Body of pancreas (tissue), 4 donors: ENCODE measurements at regions not wholly inside any gene's neighbourhood (a gene's known extent, or its start where the extent isn't known, plus 50 kb on each side); places are given as distances from the start of the nearest gene placed in this dataset.

Experiments
- ATAC-seq: fragments of 150-250 bp; one replicate; pipeline ENCODE4 v1.9.1; 2016
- DNase-seq, 4 donors: peaks; one replicate each; pipeline ENCODE4 v3.0.0-alpha.2; 2019
- H3K27ac ChIP-seq, 4 donors: fragments of 200-600 bp; sonication (generic); 1 replicate in 3 of 4; 2 replicates in 1 of 4; pipeline versions ENCODE4 v1.5.1 to v1.6.1; 2016 to 2019; ENCODE audit warnings: mild to moderate bottlenecking in 1 of 4, mixed read lengths in 1 of 4, moderate library complexity in 1 of 4
- H3K27me3 ChIP-seq, 2 donors: fragments of 200-600 bp; sonication (generic); one replicate each; pipeline ENCODE4 v1.6.0; 2016; ENCODE audit warnings: mild to moderate bottlenecking in 1 of 2
- H3K36me3 ChIP-seq, 2 donors: fragments of 200-600 bp; sonication (generic); replicated peaks in 1 of 2; 2 replicates each; pipeline ENCODE4 v1.5.1; 2016; ENCODE audit warnings: low read depth in 2 of 2; ENCODE audit not compliant: insufficient read depth in 1 of 2
- H3K4me1 ChIP-seq: fragments of 200-600 bp; sonication (generic); one replicate; pipeline ENCODE4 v1.6.0; 2016
- H3K4me3 ChIP-seq, 2 donors: fragments of 200-600 bp; sonication (generic); 1 replicate in 1 of 2; 2 replicates in 1 of 2; pipeline ENCODE4 v1.5.1; 2016 to 2019
- H3K9me3 ChIP-seq, 3 donors: fragments of 200-600 bp; sonication (generic); 1 replicate in 2 of 3; 2 replicates in 1 of 3; pipeline ENCODE4 v1.5.1; 2016
- CTCF ChIP-seq, 7 experiments: fragments of 450-650 bp in 4 of 7; fragments of 200-600 bp in 3 of 7; sonication (generic) in 3 of 7; IDR thresholded peaks; one replicate each; pipeline ENCODE4 v1.5.1; 2016 to 2019; ENCODE audit warnings: antibody characterized with exemption in 7 of 7
- POLR2A ChIP-seq, 3 donors: fragments of 450-650 bp; IDR thresholded peaks; one replicate each; pipeline ENCODE4 v1.6.1; 2016; ENCODE audit warnings: antibody characterized with exemption in 3 of 3, mild to moderate bottlenecking in 2 of 3
- WGBS, 2 donors: methylation state at CpG; one replicate each; pipeline ENCODE4 v1.1.5; 2017; 5-methylcytosine and 5-hydroxymethylcytosine counted together
- intact Hi-C: fragments of 100-400 bp; cut with DNase I; formaldehyde crosslinking; loops from one replicate; pipeline ENCODE4 v1.15.1; 2023

GRCh38 chr6:113642001-113642713, 215.0 kb upstream of the MARCKS start:
- H3K36me3 ChIP-seq = no peaks in the 10 kb centered on the region
- intact Hi-C loops = no loop called here
- TF ChIP-seq CTCF (IDR thresholded peaks at IDR 0.05) = no peak
- TF ChIP-seq POLR2A (IDR thresholded peaks at IDR 0.05) = no peak
- H3K4me3 ChIP-seq = no peak overlapping the region
- no peak for ATAC-seq
- H3K27me3 ChIP-seq = no peaks in the 10 kb centered on the region
- H3K9me3 ChIP-seq = no peaks in the 10 kb centered on the region
- peak overlapping the region; percentile 46 to 87 (median 80) for H3K27ac ChIP-seq
- no peak for DNase-seq
- H3K4me1 ChIP-seq = peaks cover 67% of the 10 kb centered on the region
- 63 to 74% methylated on average over 7 of the region's 7 CpGs for WGBS, 2 donors

- 26 to 36% methylated on average over 2 of the region's 2 CpGs for WGBS, 2 donors
- Histone ChIP-seq H3K36me3 (no peaks in the 10 kb centered on the region), H3K27ac (peak overlapping the region; percentile 46 to 87 (median 80)), H3K4me1 (peaks cover 63% of the 10 kb centered on the region), H3K4me3 (no peak overlapping the region), H3K9me3 (no peaks in the 10 kb centered on the region), H3K27me3 (no peaks in the 10 kb centered on the region)
- ATAC-seq (peak; percentile 97), DNase-seq (peak; percentile 94 to 98 (median 96))
- intact Hi-C loops = no loop called here
- TF ChIP-seq CTCF (IDR thresholded peaks at IDR 0.05) (peak in 4 of 7 experiments; percentile 11 to 40 (median 32)), POLR2A (IDR thresholded peaks at IDR 0.05) (peak in 1 of 3 donors; percentile 11)
Measured at GRCh38 chr6:113642714-113643406, 214.3 kb upstream of the MARCKS start.

GRCh38 chr6:113643407-113643770, 213.8 kb upstream of the MARCKS start:
- no peak for TF ChIP-seq CTCF (IDR thresholded peaks at IDR 0.05)
- no peak for TF ChIP-seq POLR2A (IDR thresholded peaks at IDR 0.05)
- Histone ChIP-seq H3K4me3 (no peak overlapping the region), H3K36me3 (no peaks in the 10 kb centered on the region), H3K27me3 (no peaks in the 10 kb centered on the region), H3K27ac (peak overlapping the region; percentile 30 to 87 (median 80)), H3K9me3 (no peaks in the 10 kb centered on the region), H3K4me1 (peaks cover 68% of the 10 kb centered on the region)
- DNase-seq = no peak
- ATAC-seq = no peak
- WGBS, 2 donors = 15 to 20% methylated on average over 2 of the region's 2 CpGs
- intact Hi-C loops = no loop called here

- intact Hi-C loops = no loop called here
- peak overlapping the region in 3 of 4 donors; percentile 72 to 87 (median 73) for H3K27ac ChIP-seq
- no peak for ATAC-seq
Measured at GRCh38 chr6:113644861-113645575, 212.1 kb upstream of the MARCKS start.

GRCh38 chr6:113645576-113645970, 211.6 kb upstream of the MARCKS start:
- WGBS, 2 donors = 25 to 43% methylated on average over 4 of the region's 4 CpGs
- Histone ChIP-seq H3K4me3 (no peak overlapping the region), H3K36me3 (no peaks in the 10 kb centered on the region), H3K27me3 (no peaks in the 10 kb centered on the region), H3K4me1 (peaks cover 76% of the 10 kb centered on the region), H3K27ac (peak overlapping the region in 3 of 4 donors; percentile 24 to 87 (median 72)), H3K9me3 (no peaks in the 10 kb centered on the region)
- DNase-seq (peak; percentile 39 to 48 (median 46)), ATAC-seq (peak; percentile 31)
- intact Hi-C loops = no loop called here
- TF ChIP-seq POLR2A (IDR thresholded peaks at IDR 0.05) (no peak), CTCF (IDR thresholded peaks at IDR 0.05) (no peak)

More at GRCh38 chr6:113644861-113645575, 212.1 kb upstream of the MARCKS start:
- WGBS, 2 donors = 88 to 93% methylated on average over 13 of the region's 13 CpGs
- DNase-seq = no peak
- peaks cover 76% of the 10 kb centered on the region for H3K4me1 ChIP-seq
- H3K9me3 ChIP-seq = no peaks in the 10 kb centered on the region
- TF ChIP-seq POLR2A (IDR thresholded peaks at IDR 0.05) = no peak
- H3K27me3 ChIP-seq = no peaks in the 10 kb centered on the region
- no peak overlapping the region for H3K4me3 ChIP-seq
- H3K36me3 ChIP-seq = no peaks in the 10 kb centered on the region
